ENCODE measurements at regions not wholly inside any gene's neighbourhood (a gene's known extent, or its start where the extent isn't known, plus 50 kb on each side); places are given as distances from the start of the nearest gene placed in this dataset.

DNA sequence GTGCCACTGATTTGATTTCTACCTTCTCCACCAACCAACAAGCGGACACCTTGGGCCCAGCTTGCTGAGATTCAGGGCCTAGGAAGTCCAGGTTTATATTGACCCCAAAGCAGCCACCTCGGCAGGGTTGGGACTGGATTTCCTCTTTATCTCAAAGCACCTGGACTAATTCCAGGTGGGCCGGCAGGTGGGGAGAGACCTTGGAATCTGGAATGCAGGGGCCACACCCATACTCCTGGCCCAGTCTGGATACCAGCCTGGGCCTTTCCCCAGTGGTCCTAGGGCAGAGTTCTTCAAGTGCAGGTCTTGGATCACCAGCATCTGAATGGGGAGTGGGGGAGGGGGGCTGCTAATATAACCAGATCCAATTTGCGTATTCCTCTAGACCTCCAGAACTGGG lies 93.1 kb downstream of the PCDH1 start:
- TF ChIP-seq, protein P1, sequence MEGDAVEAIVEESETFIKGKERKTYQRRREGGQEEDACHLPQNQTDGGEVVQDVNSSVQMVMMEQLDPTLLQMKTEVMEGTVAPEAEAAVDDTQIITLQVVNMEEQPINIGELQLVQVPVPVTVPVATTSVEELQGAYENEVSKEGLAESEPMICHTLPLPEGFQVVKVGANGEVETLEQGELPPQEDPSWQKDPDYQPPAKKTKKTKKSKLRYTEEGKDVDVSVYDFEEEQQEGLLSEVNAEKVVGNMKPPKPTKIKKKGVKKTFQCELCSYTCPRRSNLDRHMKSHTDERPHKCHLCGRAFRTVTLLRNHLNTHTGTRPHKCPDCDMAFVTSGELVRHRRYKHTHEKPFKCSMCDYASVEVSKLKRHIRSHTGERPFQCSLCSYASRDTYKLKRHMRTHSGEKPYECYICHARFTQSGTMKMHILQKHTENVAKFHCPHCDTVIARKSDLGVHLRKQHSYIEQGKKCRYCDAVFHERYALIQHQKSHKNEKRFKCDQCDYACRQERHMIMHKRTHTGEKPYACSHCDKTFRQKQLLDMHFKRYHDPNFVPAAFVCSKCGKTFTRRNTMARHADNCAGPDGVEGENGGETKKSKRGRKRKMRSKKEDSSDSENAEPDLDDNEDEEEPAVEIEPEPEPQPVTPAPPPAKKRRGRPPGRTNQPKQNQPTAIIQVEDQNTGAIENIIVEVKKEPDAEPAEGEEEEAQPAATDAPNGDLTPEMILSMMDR (IDR thresholded peaks at IDR 0.05; ENCODE audit: insufficient read depth, low read length, missing control alignments) = no peak
- H3K4me3 ChIP-seq (ENCODE audit: low read depth, low read length) = no peak overlapping the region
- POLR2A ChIA-PET = no interaction called here
- no peak for DNase-seq (ENCODE audit: low read depth, low spot score)
- CTCF ChIA-PET = no interaction called here

DNA sequence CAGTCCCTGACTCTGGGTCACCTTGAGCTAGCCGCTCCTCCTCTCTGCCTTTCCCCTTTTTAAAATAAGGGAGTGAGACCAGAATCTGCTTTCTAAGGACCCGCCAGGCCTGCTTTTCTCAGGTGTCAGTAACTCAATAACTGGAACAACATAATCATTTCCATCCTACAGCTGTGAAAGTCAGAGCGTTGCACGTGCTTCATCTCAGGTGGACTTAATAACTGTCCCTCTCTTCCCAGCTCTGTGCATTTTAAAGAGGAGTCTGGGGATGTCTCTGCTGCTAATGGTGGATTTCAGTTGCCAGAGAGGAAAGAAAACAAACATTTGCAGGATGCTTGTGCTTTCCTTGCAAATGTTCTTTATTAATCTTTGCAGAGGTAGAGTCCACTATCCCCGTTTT lies 93.7 kb downstream of the PCDH1 start:
- no peak for DNase-seq (ENCODE audit: low read depth, low spot score)
- H3K4me3 ChIP-seq (ENCODE audit: low read depth, low read length) = no peak overlapping the region
- ChIA-PET CTCF (no interaction called here), POLR2A (no interaction called here)
- TF ChIP-seq, protein P1 (IDR thresholded peaks at IDR 0.05; ENCODE audit: insufficient read depth, low read length, missing control alignments) = no peak

DNA sequence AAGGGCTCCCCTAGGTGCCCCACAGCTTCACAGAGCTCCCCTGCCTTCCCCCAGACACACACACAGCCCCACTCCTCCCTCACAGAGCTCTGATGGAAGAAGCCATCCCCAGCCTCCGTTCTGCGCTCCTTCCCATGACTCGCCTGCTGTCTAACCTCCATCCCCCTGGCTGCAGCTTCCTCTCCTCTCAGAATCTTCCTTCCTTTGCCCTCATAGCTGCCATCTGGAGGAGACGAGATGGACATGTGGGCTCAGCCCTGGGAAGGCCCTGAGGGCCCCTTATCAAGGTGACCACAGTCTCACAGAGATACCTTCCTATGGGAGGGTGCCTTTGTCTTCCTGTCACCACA lies 94.3 kb downstream of the PCDH1 start:
- no peak for DNase-seq (ENCODE audit: low read depth, low spot score)
- ChIA-PET CTCF (no interaction called here), POLR2A (no interaction called here)
- H3K4me3 ChIP-seq (ENCODE audit: low read depth, low read length) = no peak overlapping the region
- TF ChIP-seq, protein P1 (IDR thresholded peaks at IDR 0.05; ENCODE audit: insufficient read depth, low read length, missing control alignments) = no peak

DNA sequence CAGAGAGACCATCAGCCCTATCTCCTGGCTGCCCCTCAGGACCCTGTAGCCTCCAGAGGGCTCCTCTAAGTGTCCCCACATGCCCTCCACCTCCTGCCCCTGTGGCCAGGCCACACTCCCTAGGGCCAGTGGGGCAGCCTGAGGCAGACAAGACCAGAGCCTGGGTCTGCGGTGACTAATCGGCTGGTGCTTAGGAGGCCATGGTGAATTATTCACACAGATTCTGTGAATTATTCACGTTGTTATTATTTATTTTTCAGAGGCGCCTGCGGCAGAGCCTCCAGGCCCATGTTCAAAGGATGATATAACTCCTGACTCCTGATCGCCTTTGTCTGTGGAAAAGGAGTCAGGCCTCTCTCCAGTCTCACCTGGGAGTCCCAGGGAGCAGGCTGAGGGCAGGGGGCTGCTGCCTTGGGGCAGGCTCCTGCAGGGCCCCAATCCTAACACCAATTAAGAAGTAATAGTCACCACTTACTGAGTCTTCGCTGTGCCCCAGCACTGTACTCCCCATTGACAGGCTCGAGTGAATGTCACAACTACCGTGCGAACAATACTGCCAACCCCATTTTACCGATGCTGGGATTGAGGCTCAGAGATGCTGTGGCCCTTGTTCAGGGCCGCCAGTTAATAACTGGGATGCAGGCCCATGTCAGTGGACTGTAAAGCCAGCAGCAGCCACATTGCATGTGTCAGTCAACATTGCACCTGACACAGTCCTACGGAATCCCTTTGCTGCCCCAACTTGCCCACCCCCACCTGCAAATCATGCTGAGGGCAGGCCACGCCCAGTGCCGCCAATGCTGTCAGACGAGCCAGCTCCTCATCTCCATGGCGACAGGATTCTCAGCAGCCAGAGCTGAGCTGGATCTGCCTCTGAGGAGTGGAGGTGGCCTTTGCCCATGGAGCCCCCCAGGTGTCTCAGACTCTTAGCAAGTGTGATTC lies 94.9 kb downstream of the PCDH1 start:
- TF ChIP-seq, protein P1 (IDR thresholded peaks at IDR 0.05; ENCODE audit: insufficient read depth, low read length, missing control alignments) = no peak

DNA sequence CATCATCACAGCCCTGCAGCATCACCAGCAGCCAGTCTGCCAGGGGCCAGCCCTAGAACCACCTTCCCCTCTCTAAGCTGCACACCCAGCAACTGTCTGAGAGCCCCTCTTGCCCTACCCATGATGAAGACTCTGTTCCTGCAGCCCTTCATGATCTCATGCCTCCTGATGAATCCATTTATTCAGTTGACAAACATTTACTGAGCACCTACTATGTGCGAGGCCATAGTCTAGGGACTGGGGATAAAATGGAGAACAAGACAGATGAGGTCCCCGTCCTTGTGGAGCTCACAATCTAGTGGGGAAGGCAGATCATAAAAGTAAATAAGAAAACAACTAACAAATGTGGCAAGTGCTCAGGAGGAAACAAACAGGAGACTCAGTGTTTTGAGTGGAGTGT lies 96.3 kb downstream of the PCDH1 start:
- H3K4me3 ChIP-seq (ENCODE audit: low read depth, low read length) = no peak overlapping the region
- TF ChIP-seq, protein P1 (IDR thresholded peaks at IDR 0.05; ENCODE audit: insufficient read depth, low read length, missing control alignments) = no peak
- DNase-seq (ENCODE audit: low read depth, low spot score) = no peak
- CTCF ChIA-PET = interaction anchor here (1.0 kb wide), 1 partner anchor 98 kb away, joined by 3 read pairs; no protein-coding TSS in a partner anchor
- POLR2A ChIA-PET = no interaction called here

More for the DNA sequence above, 94.9 kb downstream of the PCDH1 start:
- H3K4me3 ChIP-seq (ENCODE audit: low read depth, low read length) = no peak overlapping the region
- POLR2A ChIA-PET = no interaction called here
- DNase-seq (ENCODE audit: low read depth, low spot score) = no peak
- CTCF ChIA-PET = no interaction called here

DNA sequence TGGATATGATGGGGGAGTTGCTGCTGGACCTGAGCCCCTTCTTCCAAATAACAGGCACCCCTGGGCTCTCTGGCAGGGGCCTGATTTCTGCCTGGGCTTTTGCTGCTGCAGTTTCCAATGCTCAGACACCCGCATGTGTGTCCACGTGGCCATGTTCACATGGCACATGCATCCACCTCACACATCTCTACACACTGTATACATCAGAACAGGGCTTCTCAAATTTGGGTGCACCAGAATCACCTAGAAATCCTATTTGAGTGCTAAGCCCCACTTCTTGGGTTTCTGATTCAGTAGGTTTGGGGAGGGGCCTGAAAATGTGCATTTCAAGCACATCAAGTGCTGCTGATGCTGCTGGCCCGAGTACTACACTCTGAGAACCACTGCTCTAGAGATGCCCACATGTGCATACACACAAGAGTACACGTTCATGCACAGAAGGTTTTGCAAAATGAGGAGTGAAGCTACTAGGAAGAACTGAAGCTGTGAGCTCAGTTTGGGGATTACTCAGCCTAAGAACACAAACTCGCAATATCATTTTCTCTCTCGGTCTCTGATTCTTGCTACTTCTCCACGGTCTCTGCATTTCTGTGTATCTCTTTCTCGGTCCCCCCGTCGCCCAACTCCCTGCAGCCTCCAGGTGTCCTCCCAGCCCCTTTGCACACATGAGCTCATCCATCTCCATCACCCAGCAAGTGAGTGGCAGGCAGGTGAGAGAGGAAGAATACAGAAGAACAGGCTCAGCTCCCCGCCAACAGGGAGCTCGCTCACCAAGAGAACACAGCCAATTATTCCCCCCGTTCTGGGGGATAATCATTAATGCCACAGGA lies 97.0 kb downstream of the PCDH1 start:
- no peak overlapping the region for H3K4me3 ChIP-seq (ENCODE audit: low read depth, low read length)
- ChIA-PET CTCF (interaction anchor here (1.0 to 1.2 kb wide), 2 partner anchors 78 to 99 kb away, joined by 3 read pairs; no protein-coding TSS in a partner anchor), POLR2A (no interaction called here)
- no peak for DNase-seq (ENCODE audit: low read depth, low spot score)
- TF ChIP-seq, protein P1 (IDR thresholded peaks at IDR 0.05; ENCODE audit: insufficient read depth, low read length, missing control alignments) = no peak

Data from AG04449 (cell line).